ENCODE measurements at regions not wholly inside any gene's neighbourhood (a gene's known extent, or its start where the extent isn't known, plus 50 kb on each side); places are given as distances from the start of the nearest gene placed in this dataset.

DNA sequence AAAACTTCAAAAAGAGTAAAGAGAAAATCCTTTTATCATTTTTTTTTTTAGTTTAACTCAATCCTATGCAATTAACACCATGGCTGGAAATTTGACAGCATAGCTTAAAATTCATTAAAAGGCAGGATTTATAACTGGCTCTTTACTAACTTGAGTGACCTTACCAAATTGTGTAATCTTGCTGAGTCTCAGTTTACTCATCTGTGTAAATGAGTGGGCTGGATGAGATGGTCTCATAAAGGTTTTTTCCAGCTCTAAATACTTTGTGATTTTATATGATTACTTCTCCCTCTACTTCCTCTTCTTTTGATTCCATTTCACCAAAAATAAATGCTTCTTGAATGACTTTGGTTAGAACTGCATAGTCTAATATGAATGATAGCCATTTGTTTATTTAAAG, 234.9 kb upstream of the SATB1 start:
- TF ChIP-seq POLR2A (IDR thresholded peaks at IDR 0.05) (no peak), EP300 (IDR thresholded peaks at IDR 0.05) (no peak)
- TF ChIP-seq, protein P1, sequence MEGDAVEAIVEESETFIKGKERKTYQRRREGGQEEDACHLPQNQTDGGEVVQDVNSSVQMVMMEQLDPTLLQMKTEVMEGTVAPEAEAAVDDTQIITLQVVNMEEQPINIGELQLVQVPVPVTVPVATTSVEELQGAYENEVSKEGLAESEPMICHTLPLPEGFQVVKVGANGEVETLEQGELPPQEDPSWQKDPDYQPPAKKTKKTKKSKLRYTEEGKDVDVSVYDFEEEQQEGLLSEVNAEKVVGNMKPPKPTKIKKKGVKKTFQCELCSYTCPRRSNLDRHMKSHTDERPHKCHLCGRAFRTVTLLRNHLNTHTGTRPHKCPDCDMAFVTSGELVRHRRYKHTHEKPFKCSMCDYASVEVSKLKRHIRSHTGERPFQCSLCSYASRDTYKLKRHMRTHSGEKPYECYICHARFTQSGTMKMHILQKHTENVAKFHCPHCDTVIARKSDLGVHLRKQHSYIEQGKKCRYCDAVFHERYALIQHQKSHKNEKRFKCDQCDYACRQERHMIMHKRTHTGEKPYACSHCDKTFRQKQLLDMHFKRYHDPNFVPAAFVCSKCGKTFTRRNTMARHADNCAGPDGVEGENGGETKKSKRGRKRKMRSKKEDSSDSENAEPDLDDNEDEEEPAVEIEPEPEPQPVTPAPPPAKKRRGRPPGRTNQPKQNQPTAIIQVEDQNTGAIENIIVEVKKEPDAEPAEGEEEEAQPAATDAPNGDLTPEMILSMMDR (IDR thresholded peaks at IDR 0.05): no peak

DNA sequence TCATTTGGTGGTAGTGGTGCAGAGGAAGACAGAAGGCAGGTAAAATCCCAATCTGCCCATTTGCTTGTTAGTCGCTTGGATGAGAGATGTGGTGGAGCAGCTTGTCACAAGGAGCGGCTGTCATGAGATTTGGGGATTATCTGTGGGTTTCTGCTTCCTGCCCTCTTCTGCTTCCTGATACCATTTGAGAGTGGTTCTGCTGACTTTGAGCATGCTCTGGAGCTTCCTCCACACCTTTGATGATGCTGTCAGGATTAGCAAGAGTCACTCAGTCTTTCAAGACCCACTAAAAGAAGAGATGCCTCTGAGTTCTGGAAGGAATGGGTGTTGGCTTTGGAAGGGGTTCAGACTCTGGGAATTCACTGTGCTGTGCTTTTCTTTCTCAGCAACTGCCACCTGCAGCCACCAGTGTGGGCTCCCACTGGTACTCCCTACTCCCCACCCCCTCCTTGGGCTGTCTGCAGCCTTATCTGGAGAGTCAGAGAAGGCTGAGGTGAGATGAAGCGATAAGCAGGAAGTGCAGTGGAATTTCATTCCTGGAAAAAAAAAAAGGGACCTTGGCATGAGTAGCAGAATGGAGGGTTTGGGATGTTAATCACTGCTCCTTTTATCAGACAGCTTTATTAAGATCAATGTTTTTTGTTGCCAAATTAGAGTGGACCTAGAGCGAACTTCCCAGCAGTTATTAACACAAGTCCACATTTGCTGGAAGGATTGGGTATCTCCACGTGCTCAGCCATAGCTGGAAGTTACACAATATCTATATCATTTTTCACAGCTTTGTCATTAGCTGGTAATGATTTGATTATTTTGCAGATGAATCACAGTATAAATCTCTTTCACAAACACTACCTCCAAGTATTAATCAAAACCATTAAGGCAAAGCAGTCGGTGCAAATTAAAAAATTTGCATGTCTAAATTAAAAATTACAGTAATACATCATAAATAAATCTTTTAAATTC, 233.0 kb upstream of the SATB1 start:
- no peaks in the 10 kb centered on the region for H3K36me3 ChIP-seq
- no peak for DNase-seq (ENCODE audit: low spot score in 2 of 2)
- H3K9me3 ChIP-seq: no peaks in the 10 kb centered on the region
- TF ChIP-seq EP300 (IDR thresholded peaks at IDR 0.05) (no peak), POLR2A (IDR thresholded peaks at IDR 0.05) (no peak)
- TF ChIP-seq, protein P1 (IDR thresholded peaks at IDR 0.05): no peak
- WGBS, 2 donors: 71 to 74% methylated on average over 6 of the region's 6 CpGs
- H3K27ac ChIP-seq: no peak overlapping the region
- H3K4me3 ChIP-seq: no peak overlapping the region
- H3K27me3 ChIP-seq: no peaks in the 10 kb centered on the region
- no peaks in the 10 kb centered on the region for H3K4me1 ChIP-seq

More for the DNA sequence above, 234.9 kb upstream of the SATB1 start:
- H3K9me3 ChIP-seq: no peaks in the 10 kb centered on the region
- no peaks in the 10 kb centered on the region for H3K27me3 ChIP-seq
- H3K4me1 ChIP-seq: no peaks in the 10 kb centered on the region
- no peaks in the 10 kb centered on the region for H3K36me3 ChIP-seq
- no peak overlapping the region for H3K27ac ChIP-seq
- DNase-seq (ENCODE audit: low spot score in 2 of 2): no peak
- H3K4me3 ChIP-seq: no peak overlapping the region

DNA sequence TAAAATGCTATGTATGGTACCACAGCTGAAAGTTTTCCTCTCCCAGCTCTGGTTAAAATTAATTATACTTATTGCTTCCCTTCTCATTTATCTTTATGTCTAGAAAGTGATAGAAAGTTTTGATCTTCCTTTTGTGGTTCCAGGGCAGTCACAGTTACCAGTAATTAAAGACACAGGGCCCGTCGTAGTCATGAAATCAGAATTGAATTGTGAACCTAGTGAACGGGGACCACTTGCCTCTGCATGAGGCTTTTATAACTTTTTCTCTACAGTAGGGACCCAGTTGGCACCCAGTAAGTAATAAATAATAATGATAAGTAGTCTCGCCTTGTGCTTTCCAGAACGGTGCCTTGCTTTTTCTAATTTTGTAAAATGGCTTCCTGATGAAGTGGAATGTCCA, 231.7 kb upstream of the SATB1 start:
- Histone ChIP-seq H3K27ac (no peak overlapping the region), H3K9me3 (no peaks in the 10 kb centered on the region), H3K4me1 (no peaks in the 10 kb centered on the region), H3K36me3 (no peaks in the 10 kb centered on the region), H3K4me3 (no peak overlapping the region), H3K27me3 (no peaks in the 10 kb centered on the region)
- TF ChIP-seq POLR2A (IDR thresholded peaks at IDR 0.05) (no peak), EP300 (IDR thresholded peaks at IDR 0.05) (no peak)
- TF ChIP-seq, protein P1 (IDR thresholded peaks at IDR 0.05): no peak
- WGBS, 2 donors: 80 to 84% methylated on average over 5 of the region's 5 CpGs
- no peak for DNase-seq (ENCODE audit: low spot score in 2 of 2)

DNA sequence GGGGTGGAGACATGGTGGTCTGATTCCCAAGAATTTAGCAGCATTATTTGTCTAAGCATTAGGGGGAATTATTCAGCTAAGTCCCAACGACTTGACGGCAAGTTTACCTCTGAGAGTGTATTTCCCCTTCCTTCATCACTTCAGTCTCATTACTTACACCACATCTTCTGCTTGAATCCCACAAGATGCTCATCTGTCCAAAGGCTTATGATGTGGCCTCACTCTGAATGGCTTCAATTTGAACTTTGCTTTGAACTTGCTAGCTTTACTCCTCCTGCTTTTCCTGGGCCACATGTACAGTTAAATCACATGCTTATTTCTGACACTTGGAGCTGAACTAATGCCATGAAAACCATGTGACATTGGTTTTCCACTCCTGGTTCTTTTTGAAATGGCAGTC, 231.3 kb upstream of the SATB1 start:
- Histone ChIP-seq H3K27ac (no peak overlapping the region), H3K9me3 (no peaks in the 10 kb centered on the region), H3K36me3 (no peaks in the 10 kb centered on the region), H3K4me3 (no peak overlapping the region), H3K4me1 (no peaks in the 10 kb centered on the region), H3K27me3 (no peaks in the 10 kb centered on the region)
- no peak for DNase-seq (ENCODE audit: low spot score in 2 of 2)
- no peak for TF ChIP-seq EP300 (IDR thresholded peaks at IDR 0.05)
- no peak for TF ChIP-seq POLR2A (IDR thresholded peaks at IDR 0.05)
- TF ChIP-seq, protein P1 (IDR thresholded peaks at IDR 0.05): no peak
- WGBS, 2 donors: 66 to 75% methylated on average over 2 of the region's 2 CpGs

DNA sequence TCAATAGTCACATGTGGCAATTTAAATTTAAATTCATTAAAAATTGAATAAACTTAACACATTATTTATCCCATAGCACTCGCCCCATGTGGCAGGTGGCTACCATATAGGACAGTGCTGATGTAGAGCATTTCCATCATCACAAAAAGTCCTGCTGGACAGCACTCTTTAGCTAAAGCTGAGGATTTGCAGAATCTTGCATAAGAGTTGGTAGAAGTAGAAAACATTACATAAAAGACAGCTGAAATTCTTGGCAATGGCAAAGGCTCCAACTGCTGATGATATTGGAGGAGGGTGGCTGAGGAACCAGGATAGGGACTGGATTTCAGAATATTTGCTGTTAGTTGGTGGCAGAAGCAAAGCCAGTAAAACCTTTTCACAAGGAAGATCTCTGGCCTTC, 230.7 kb upstream of the SATB1 start:
- no peaks in the 10 kb centered on the region for H3K9me3 ChIP-seq
- H3K27me3 ChIP-seq: no peaks in the 10 kb centered on the region
- no peaks in the 10 kb centered on the region for H3K4me1 ChIP-seq
- TF ChIP-seq EP300 (IDR thresholded peaks at IDR 0.05) (no peak), POLR2A (IDR thresholded peaks at IDR 0.05) (no peak)
- TF ChIP-seq, protein P1 (IDR thresholded peaks at IDR 0.05): no peak
- H3K4me3 ChIP-seq: no peak overlapping the region
- H3K27ac ChIP-seq: no peak overlapping the region
- 100% methylated on average over 1 of the region's 1 CpG for WGBS, 2 donors
- H3K36me3 ChIP-seq: no peaks in the 10 kb centered on the region
- no peak for DNase-seq (ENCODE audit: low spot score in 2 of 2)
